ENCODE measurements at regions not wholly inside any gene's neighbourhood (a gene's known extent, or its start where the extent isn't known, plus 50 kb on each side); places are given as distances from the start of the nearest gene placed in this dataset.

GRCh38 chr6:94751641-94752329, 825.5 kb upstream of the MANEA start:
- TF ChIP-seq, protein P1, sequence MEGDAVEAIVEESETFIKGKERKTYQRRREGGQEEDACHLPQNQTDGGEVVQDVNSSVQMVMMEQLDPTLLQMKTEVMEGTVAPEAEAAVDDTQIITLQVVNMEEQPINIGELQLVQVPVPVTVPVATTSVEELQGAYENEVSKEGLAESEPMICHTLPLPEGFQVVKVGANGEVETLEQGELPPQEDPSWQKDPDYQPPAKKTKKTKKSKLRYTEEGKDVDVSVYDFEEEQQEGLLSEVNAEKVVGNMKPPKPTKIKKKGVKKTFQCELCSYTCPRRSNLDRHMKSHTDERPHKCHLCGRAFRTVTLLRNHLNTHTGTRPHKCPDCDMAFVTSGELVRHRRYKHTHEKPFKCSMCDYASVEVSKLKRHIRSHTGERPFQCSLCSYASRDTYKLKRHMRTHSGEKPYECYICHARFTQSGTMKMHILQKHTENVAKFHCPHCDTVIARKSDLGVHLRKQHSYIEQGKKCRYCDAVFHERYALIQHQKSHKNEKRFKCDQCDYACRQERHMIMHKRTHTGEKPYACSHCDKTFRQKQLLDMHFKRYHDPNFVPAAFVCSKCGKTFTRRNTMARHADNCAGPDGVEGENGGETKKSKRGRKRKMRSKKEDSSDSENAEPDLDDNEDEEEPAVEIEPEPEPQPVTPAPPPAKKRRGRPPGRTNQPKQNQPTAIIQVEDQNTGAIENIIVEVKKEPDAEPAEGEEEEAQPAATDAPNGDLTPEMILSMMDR (IDR thresholded peaks at IDR 0.05; ENCODE audit: poor library complexity, severe bottlenecking): no peak
- TF ChIP-seq RAD21 (conservative IDR thresholded peaks at IDR 0.05) (no peak), EP300 (conservative IDR thresholded peaks at IDR 0.05; ENCODE audit: poor library complexity, severe bottlenecking) (no peak), POLR2AphosphoS5 (IDR thresholded peaks at IDR 0.05) (no peak), REST (IDR thresholded peaks at IDR 0.05; ENCODE audit: borderline replicate concordance) (no peak), SMC3 (conservative IDR thresholded peaks at IDR 0.05; ENCODE audit: poor library complexity) (no peak), EZH2 (IDR thresholded peaks at IDR 0.05; ENCODE audit: borderline replicate concordance, insufficient read depth, low read length, poor library complexity, severe bottlenecking) (no peak), TAF1 (IDR thresholded peaks at IDR 0.05; ENCODE audit: low read depth) (no peak)

All from neural cell (in vitro differentiated cells).